ENCODE measurements at regions not wholly inside any gene's neighbourhood (a gene's known extent, or its start where the extent isn't known, plus 50 kb on each side); places are given as distances from the start of the nearest gene placed in this dataset.

DNA sequence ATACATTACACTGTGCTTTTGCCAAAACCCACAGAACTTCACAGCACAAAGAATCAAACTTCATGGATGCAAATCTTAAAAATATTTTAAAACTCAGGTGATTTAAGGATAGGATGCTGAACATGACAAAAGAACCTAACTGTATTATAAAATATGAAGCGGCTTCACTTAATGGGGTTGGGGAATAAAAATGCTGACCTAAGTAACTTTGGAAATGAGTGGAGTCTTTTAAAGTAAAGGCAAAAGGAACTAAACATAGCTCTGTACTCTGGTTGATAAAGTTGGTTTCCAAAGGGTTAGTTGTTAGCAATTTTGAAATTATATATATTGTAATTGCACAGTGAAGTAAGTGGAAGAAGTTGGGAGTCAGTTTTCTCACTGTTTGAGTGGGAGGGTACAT, 111.5 kb upstream of the SYT1 start:
- no peak for DNase-seq (ENCODE audit: low read depth in 4 of 4, low spot score in 2 of 4)

- no peak for DNase-seq (ENCODE audit: low read depth in 4 of 4, low spot score in 2 of 4)
These were observed 107.6 kb upstream of the SYT1 start for GRCh38 chr12:78756936-78757335.

DNA sequence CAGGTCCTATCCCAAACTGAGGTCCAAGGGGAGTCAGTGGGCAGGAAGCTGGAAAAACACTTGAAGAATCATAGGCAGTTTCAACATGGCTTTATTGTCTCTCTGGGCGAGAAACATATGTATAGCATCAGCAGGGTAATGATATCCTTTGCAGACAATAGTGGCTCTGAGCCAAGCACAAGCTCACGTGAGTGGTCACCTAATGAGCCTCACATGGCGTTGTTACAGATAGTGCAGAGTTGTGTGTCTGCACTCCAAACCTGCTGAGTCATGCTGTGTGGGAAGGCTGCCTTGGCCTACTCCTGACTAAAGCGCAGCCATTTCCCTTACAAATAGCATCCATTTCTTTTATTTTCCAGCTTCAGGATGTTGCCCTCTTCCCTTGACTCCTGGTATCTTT, 105.2 kb upstream of the SYT1 start:
- DNase-seq (ENCODE audit: low read depth in 4 of 4, low spot score in 2 of 4) = no peak

- no peak for DNase-seq (ENCODE audit: low read depth in 4 of 4, low spot score in 2 of 4)
These were observed 103.7 kb upstream of the SYT1 start for GRCh38 chr12:78760906-78761305.

DNA sequence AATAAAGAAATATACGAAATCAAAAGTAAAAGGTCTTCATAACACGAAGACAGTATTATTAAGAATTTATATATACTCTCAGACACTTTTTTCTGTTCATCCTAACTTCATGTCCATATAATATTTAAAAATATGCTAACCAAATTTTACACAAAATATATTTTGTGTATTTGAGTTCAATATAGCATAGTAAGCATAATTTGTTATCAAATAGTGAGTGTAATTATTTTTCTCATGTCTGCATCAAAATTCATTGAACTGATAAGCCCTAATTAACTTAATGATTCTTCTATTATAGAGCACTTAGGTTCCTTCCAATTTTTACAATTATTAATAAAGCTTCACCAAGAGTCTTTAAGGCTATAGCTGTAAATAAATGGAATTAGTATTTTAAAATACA, 99.7 kb upstream of the SYT1 start:
- DNase-seq (ENCODE audit: low read depth in 4 of 4, low spot score in 2 of 4) = no peak

DNA sequence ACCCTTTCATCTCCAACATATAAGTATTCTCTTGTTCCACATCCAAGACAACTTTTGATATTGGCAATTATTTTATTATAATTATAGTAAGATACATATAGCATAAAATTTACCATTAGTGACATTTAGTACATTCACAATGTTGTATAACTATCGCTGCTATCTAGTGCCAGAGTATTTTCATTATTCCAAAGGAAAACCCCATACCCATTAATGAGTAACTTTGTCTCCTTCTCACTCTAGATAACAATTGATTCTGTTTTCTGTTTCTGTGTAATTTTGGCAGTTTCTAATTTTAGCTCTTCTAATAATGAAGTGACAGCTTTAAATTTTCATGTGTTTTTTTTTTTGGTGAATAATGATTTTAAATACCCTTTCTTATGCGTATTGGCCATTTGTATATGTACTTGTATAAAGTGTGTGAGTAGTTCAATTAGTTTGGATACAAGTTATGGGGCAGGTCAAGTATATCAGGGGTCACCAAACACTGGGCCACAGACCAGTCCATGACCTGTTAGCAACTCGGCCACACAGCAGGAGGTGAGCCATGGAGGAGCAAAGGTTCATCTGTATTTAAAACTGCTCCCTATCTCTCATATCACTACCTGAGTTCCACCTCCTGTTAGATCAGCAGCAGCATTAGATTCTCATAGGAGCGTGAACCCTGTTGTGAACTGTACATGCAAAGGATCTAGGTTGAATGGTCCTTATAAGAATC, 97.2 kb upstream of the SYT1 start:
- no peak for DNase-seq (ENCODE audit: low read depth in 4 of 4, low spot score in 2 of 4)

DNA sequence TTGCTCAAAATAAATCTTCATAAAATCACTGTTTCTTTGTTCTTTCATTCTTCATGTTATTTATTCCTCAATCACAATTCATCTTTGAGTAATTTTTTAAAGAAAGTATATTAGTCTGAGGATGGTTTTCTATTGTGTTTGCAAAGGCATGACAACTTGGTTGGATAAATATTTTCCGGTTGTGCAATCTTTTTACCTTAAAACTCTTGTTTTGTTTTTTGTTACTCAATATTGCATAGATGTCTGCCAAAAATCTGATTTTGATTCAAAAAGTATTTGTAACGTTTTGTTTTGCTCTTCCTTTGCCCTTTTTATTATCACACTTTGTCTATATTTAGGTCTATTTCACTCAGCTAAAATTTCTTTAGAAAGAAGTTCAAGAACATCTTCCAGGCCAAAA, 86.2 kb upstream of the SYT1 start:
- no peak for DNase-seq (ENCODE audit: low read depth in 4 of 4, low spot score in 2 of 4)

GRCh38 chr12:78787576-78787975, 77.0 kb upstream of the SYT1 start:
- DNase-seq (ENCODE audit: low read depth in 4 of 4, low spot score in 2 of 4) = no peak

GRCh38 chr12:78790148-78790547, 74.4 kb upstream of the SYT1 start:
- no peak for DNase-seq (ENCODE audit: low read depth in 4 of 4, low spot score in 2 of 4)

DNA sequence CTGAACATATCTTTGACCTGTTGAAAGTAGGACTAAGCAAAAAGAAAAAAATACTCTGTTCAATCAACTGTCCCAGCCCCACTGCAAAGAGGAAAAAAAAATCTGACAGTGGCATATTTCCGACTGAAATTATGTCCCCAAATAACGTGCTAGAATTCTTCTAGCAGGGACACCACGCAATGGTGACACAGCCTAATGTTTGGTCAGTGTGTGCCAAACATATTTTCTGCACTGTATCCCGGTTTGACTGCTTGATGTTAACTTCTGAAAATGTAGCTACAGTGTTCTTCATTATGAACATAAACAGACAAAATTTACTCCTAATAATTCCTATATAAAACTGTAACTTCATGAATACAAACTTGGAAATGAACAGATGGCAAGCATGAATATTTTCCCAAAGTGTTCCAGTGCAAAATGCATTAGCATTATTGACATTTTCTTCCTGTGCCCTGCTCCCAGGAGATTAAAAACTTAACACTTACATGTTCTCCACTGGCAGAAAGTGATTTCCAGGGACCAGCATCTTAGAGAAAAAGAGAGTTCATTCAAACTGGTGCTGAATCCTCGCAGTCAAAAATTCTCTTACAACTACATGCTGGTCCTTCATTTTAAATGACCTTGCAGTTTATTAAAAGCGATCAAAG, 72.4 kb upstream of the SYT1 start:
- no peak for DNase-seq (ENCODE audit: low read depth in 4 of 4, low spot score in 2 of 4)

DNA sequence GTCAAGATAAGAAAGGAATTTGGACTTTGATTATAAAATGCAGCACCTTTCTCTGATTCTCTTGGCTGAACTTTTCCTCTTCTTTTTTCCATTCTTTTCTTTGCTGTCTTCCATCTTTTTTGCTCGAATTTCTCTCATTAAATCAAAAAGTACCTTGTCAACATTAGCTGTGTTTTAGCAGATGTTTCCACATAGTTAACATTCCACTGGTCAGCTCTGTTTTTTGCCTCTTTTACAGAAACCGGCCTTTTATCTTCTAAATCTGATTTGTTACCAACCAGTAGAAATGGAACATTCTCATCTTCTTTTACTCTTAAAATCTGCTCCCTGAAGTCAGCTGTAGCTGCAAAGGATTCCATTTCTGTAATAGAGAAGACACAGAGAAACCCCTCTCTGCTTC, 71.1 kb upstream of the SYT1 start:
- DNase-seq (ENCODE audit: low read depth in 4 of 4, low spot score in 2 of 4) = no peak

- DNase-seq (ENCODE audit: low read depth in 4 of 4, low spot score in 2 of 4) = no peak
These were observed 70.6 kb upstream of the SYT1 start for GRCh38 chr12:78793982-78794381.

- DNase-seq (ENCODE audit: low read depth in 4 of 4, low spot score in 2 of 4) = no peak
These were observed 68.6 kb upstream of the SYT1 start for GRCh38 chr12:78795934-78796445.

DNA sequence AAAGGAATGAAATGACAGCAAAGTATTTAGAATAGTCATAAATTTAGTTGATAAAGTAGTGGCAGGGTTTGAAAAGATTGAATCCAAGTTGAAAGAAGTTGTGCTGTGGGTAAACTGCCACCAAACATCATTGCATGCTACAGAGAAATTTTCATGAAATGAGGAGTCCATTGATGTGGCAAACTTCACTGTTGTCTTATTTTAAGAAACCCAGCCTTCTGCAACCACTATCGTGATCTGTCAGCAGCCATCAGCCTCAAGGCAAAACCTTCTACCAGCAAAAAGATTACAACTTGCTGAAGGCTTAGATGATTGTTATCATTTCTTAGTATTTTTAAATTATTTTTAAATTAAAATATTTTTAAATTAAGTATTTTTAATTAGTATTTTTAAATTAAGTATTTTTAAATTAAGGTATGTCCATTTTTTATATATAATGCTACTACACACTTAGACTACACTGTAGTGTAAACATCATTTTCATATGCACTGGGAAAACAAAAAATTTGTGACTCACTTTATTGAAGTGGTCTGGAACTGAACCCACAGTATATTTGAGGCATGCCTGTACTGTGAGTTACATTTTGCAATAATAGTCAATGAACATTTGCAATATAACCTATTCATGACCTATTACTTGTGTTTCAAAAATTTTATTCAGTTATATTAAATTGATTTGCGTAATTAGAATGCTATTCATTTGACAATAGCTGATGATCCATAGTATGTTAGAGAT, 67.2 kb upstream of the SYT1 start:
- DNase-seq (ENCODE audit: low read depth in 4 of 4, low spot score in 2 of 4) = no peak

DNA sequence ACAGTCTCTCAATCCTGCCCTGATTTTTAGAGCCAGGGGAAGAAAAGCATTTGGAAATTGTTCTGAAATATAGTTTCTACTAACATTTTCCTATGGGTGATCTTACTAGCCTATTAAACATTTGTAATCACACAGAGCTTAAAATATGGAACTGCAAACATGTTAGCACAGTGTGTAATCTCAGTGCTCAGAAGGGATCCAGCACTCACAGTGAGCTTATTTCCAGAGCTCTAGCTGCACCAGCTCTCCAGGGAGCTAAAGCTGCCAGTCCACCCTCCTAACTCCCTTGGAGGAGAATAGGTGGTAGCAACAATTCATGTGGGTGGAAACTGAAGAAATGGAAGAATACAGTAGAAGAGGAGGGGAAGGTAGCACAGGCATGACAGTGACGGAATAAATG, 64.9 kb upstream of the SYT1 start:
- no peak for DNase-seq (ENCODE audit: low read depth in 4 of 4, low spot score in 2 of 4)

DNA sequence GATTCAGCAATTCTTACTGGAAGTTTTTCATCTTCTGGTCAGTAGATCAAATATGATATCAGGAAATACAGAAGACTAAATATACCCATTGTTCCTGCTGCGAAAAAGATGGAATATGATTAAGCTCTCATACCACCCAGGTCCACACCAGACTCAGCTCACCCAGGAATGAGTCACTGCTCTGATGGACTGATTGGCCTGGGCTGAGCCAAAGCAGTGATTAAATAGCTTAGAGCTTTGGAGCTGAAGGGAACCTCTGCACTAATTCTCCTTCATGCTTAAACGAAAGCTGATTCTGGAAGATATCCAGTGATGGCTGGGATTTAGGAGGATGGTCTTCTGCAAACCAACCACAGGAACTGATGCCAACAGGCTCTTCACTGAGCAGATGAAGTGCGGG, 62.0 kb upstream of the SYT1 start:
- DNase-seq (ENCODE audit: low read depth in 4 of 4, low spot score in 2 of 4) = no peak

DNA sequence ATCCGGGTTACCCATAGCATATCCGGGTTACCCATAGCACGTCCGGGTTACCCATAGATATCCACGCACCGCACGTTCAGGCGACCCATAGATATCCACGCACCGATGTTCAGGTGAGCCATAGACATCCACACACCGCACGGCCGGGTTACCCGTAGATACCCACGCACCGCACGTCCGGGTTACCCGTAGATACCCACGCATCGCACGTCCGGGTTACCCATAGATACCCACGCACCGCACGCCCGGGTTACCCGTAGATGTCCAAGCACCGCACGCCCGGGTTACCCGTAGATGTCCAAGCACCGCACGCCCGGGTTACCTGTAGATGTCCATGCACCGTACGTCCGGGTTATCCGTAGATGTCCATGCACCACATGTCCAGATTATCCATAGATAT, 60.3 kb upstream of the SYT1 start:
- no peak for DNase-seq (ENCODE audit: low read depth in 4 of 4, low spot score in 2 of 4)

All from left renal cortex interstitium (tissue), 4 donors.